VCaP (cell line): ENCODE measurements at regions not wholly inside any gene's neighbourhood (a gene's known extent, or its start where the extent isn't known, plus 50 kb on each side); places are given as distances from the start of the nearest gene placed in this dataset.

ENCODE experiments used
- H3K27ac ChIP-seq: fragments of 450-650 bp; 2 replicates; pipeline ENCODE4 v1.5.1; 2017
- TF ChIP-seq, protein P1 (sequence below): fragments of 450-650 bp; conservative IDR thresholded peaks from 2 replicates; pipeline ENCODE4 v1.5.1; 2017; ENCODE audit warnings: mild to moderate bottlenecking, moderate library complexity

DNA sequence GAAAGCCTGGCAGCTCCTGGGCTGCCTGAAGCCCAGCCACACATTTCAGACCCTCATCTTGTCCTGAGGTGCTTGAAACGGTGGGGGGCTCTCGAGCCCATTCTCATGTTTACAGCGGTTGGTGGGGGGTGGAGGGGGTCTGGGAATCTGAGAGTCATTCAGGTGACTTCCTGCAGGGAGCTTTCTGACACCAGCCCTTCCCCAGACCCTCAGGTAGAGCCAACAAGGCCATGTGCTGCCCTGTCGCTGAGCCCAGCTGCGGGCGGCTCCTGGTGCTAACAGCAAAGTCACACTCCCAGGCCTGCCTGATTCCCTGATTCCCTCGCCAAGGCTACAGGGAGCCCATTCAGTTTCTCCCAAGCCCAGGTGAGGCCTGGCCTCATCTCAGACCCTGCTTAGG, 324.9 kb upstream of the MEX3C start:
- H3K27ac ChIP-seq = no peak overlapping the region
- TF ChIP-seq, protein P1, sequence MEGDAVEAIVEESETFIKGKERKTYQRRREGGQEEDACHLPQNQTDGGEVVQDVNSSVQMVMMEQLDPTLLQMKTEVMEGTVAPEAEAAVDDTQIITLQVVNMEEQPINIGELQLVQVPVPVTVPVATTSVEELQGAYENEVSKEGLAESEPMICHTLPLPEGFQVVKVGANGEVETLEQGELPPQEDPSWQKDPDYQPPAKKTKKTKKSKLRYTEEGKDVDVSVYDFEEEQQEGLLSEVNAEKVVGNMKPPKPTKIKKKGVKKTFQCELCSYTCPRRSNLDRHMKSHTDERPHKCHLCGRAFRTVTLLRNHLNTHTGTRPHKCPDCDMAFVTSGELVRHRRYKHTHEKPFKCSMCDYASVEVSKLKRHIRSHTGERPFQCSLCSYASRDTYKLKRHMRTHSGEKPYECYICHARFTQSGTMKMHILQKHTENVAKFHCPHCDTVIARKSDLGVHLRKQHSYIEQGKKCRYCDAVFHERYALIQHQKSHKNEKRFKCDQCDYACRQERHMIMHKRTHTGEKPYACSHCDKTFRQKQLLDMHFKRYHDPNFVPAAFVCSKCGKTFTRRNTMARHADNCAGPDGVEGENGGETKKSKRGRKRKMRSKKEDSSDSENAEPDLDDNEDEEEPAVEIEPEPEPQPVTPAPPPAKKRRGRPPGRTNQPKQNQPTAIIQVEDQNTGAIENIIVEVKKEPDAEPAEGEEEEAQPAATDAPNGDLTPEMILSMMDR = no peak

DNA sequence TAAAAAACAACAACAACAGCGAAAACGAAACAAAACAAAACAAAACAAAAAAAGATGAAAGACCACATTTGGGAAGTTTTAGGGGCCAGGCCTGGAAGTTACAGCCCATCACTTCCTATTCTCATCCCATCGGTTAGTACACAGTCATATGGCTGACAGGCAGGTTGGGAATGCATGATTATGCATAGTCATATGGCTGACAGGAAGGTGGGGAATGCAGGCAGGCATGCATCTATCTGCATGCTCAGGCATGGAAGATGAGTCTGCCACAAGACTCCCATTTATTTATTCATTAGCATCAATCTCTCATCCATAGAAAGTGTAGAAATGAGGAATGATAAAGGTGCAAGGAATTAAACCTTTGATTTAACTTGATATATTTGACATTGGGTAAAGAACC, 325.3 kb upstream of the MEX3C start:
- TF ChIP-seq, protein P1 = no peak
- H3K27ac ChIP-seq = no peak overlapping the region

DNA sequence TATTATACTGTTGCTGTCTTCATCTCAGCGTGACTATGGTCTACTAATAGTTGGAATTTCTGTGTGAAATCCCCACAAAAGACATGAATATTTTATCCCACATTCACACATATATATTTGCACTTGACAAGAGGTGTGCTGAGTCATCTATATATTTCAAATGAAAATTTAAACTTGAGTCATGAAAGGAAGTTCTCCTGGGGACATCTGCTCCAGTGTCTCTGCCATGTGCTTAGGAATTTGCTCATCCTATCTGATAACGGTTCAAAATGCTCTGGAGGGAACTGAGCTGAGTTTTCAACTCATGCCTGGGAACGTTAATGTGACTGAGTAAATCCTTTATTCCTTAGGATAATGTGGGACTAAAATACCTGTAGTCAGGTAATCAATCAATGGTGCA, 326.2 kb upstream of the MEX3C start:
- TF ChIP-seq, protein P1 = no peak
- H3K27ac ChIP-seq = no peak overlapping the region

DNA sequence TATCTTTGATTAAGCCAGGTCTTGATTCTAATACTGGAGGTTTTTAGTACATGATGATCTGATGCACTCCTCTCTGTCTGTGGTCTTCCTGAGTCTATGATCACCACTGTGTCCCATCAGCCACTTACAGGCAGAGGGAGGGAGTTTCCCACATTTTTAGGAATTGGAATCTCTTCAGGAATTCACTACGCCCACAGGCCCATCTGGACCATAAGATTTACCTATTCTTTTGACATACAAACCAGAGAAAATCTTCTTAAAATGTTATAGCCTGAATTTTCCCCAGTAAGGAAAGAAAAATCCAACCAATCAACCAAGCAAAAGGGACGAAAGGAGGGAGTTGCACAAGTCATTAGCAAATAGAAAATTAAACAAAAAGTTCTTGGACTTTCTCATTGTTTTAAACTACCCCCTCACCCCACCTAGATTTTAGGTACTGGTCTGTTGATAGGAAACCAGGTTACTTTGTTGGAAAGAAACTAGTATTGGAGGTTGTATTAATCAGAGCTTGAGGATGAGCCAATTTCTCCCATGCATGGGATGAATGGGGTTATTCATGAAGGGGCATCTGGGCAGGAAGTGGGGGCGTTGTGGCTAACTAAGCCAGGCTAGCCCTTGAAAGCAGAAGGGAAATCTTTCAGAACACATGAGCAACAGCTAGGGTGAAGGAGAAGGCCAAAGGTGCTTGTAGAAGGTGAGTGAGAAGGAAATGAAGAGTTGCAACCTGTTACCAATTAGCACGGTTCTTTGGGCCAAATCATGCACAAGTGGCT, 328.2 kb upstream of the MEX3C start:
- TF ChIP-seq, protein P1 = no peak
- no peak overlapping the region for H3K27ac ChIP-seq

DNA sequence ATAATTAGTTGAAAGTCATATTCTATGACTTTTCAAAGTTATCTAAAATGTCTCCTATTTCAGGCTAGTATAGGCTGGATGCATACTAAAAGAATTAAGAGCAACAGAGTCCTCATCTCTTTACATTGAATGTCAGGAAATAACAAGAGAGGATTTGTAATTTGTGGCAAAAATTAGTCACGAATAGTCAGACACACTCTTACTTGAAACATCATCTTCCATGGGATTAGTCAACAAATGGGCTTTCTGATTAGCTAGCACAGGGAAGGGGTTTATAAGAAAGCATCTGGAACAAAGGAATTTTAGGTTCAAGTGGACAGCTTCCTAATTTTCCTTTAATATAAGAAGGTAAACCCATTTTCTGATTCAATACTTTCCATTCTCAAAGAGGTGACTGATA, 330.3 kb upstream of the MEX3C start:
- TF ChIP-seq, protein P1 = no peak
- no peak overlapping the region for H3K27ac ChIP-seq

DNA sequence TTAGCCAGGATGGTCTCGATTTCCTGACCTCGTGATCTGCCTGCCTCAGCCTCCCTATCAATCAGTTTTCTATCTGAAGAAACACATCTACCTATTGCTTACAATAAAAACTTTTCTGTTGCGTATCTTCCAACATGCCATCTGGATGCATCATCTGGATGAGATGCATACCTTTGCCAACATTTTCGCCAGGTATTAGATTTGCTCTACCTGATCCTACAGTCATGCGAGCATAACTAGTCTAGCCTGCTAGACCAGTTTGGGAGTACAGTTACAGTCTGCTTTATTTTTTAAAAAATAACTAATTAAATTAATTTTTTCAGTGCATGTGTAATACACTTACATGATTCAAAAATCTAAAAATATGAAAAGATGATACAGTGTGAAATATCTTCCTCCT, 334.0 kb upstream of the MEX3C start:
- TF ChIP-seq, protein P1 = no peak
- H3K27ac ChIP-seq = no peak overlapping the region

DNA sequence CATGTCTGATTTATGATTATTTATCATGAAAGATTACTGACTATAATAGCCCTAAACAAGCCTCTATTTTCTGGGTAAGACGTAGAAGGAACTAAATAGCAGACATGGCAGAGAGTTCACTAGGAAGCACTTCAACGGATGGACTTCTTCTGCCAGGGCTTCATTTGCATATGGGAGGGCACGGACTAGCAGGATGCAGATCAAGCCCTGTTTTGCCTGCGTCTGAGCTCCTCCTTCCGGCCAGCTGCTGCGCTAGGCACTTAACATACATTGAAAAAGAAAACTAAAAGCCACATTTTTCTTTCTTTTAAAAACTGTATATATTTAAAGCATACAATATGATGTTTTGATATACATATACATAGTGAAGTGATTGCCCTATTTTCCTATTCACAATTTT, 340.0 kb upstream of the MEX3C start:
- H3K27ac ChIP-seq = peak overlapping the region; percentile 25; the same call in 1 of the 2 replicates
- TF ChIP-seq, protein P1 = peak; percentile 80
